ENCODE measurements at regions not wholly inside any gene's neighbourhood (a gene's known extent, or its start where the extent isn't known, plus 50 kb on each side); places are given as distances from the start of the nearest gene placed in this dataset.
"Not testable (repeated sequence)": the region's sequence is repeated elsewhere in the genome, so short reads cannot be mapped to it uniquely, and the experiment has no call there.

GRCh38 chr16:75780669-75781068 lies 54.4 kb upstream of the CPHXL start:
- DNase-seq = no peak

- no peak for DNase-seq
Observed at GRCh38 chr16:75781683-75782343, 55.5 kb upstream of the CPHXL start.

- no peak for DNase-seq
Observed at GRCh38 chr16:75787440-75787839, 61.1 kb upstream of the CPHXL start.

DNA sequence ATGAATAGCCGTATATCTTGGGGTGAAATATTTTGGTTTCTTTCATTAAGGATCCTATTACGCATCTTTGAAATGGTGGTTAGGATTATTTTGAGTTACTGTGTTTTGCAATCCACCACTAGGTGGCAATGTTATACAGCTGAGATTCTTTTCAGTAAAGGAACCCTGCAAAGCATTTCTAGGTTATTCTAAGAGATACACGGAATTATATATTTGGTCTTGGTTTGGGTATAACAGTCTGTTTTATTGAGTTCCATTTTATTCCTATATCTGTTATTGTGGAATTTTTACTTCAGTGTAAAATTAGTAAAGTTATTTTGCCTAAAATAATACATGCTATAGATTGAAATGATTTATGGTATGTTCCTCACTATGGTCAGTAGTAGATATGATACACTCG lies 62.9 kb upstream of the CPHXL start:
- peak; percentile 23 for DNase-seq

GRCh38 chr16:75792771-75793492 lies 66.6 kb upstream of the CPHXL start:
- DNase-seq = no peak

- DNase-seq = no peak
Observed at GRCh38 chr16:75793641-75794040, 67.4 kb upstream of the CPHXL start.

DNA sequence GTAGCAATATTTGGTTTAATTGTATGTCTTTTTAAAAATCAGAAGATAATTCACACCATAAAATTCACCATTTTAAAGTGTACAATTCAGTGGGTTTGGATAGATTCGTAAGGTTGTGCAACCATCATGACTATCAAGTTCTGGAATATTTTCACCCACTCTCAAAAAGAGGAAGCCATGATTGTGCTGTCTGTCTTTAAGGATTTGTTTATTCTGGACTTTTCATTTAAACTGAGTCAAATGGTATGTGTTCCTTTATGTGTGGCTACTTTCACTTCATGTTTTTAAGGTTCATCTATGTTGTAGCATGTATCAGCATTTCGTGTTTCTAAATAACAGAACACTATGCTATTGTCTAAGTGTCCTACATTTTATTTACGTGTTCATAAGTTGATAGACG lies 68.1 kb upstream of the CPHXL start:
- DNase-seq = no peak

DNA sequence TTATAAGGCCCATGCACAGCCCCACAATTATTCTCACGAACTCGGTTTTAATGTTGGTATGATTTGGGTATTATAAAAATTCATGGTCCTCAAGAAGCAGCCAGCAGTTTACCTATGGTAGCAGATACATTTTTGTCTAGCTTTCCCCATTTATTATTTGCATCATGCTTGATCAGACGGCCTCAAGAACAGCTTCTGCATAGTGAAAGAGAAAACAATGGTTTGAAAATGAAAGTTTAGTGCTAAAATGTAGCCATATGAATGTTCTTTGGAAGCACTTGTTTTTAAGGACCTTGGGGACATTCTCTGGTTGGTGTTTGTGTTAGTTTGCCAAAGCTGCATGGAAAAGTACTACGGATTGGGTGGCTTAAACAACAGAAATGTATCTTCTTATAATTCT lies 72.4 kb upstream of the CPHXL start:
- DNase-seq = no peak

DNA sequence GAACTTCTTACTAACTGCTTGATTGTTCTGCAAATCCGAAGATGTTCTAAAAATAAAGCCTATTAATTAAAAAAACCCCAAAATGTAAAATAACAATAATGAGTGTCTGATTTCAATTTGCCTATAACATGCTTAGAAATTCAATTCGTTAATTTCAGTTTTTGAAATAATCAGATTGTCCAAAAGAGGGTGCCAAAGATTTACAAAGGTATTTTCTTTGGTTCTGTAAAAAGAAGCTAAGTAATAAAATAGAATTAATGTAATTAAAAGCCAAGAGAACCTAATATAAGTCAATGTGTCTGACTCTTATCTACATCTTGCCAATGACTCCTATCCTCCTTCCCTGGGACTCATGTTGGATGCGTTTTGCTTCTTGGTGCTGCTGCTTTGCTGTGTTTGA lies 75.0 kb upstream of the CPHXL start:
- no peak for DNase-seq

DNA sequence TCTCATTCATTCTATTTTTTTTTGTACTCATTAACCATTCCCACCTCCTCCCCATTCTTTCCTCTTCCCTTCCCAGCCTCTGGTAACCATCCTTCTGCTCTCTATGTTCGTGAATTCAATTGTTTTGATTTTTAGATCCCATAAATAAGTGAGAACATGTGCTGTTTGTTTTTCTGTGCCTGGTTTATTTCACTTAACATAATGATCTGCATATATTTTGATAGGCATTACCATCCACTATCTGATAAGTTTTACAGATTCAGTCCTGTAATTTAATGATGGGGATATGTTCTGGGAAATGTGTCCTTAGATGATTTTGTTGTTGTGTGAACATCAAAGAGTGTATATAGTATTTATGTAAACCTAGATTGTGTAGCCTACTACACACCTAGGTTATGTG lies 77.5 kb upstream of the CPHXL start:
- DNase-seq = no peak

DNA sequence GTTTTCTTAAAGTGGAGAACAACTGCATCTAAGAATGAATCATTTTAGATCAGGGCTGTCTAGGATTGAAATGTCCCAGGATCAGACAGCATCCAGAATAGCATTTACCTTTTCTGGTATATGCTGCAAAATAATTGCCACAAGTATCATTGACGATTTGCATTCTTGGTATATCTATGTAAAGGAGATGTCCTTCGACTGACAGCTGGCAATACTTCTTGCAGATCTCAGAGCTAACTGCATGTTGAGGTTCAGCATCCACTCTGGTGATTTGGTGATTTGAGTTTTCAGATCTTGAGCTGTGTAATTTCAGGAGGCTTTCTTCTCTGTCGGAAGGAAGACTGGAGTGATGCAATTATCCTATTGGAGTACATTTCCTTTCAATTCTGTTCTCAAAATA lies 78.1 kb upstream of the CPHXL start:
- DNase-seq = no peak

- no peak for DNase-seq
Observed at GRCh38 chr16:75805946-75806345, 79.7 kb upstream of the CPHXL start.

DNA sequence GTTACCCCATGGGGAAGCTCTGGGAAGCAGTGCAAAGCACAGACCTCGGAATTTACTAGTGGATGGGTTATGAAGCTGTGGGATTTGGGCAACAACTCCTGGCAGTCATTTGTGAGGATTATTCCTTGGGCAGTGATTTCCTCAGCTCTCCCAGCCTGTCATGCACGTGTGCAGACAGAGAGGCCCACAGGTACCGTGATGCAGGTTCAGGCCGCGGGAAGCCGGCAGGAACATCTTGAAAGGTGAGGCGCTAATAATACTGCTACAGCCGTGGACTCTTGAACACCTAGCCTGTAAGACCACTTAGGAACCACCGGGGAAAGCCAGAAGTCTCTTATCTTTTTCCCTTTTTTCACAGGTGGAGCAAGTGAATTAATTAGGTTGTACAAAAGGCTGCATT lies 80.2 kb upstream of the CPHXL start:
- DNase-seq = no peak

- DNase-seq = no peak
Observed at GRCh38 chr16:75810342-75810741, 84.1 kb upstream of the CPHXL start.

DNA sequence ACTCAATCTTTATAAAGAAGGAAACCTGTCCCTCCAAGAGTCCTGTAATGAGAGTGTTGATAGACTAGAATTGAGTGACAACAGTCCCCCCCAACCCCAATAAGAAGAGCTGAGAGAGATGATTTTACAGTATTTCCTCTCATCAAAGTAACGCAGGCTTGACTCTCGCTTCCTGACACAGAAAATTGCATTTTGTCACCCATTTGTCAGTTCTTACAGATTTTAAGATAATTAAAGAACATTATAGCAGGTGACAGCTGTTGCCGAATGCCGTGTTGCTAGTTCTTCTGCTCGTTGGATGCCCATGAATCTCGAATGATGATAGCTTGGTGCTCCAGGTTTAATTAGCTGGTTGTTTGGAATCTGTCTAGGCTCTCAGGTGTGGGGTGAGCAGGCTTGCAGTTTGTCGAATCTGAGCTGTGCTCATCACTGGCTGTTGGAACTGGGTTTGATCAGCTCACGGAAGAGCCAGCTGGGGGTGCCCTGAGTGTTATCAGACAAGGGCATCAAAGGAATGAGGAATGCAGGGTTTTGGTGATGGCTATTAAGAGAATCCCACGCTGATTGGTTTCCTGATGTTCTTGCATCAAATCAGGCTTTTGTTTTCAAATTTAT lies 84.8 kb upstream of the CPHXL start:
- DNase-seq = no peak

GRCh38 chr16:75818491-75818890 lies 92.2 kb upstream of the CPHXL start:
- no peak for DNase-seq

DNA sequence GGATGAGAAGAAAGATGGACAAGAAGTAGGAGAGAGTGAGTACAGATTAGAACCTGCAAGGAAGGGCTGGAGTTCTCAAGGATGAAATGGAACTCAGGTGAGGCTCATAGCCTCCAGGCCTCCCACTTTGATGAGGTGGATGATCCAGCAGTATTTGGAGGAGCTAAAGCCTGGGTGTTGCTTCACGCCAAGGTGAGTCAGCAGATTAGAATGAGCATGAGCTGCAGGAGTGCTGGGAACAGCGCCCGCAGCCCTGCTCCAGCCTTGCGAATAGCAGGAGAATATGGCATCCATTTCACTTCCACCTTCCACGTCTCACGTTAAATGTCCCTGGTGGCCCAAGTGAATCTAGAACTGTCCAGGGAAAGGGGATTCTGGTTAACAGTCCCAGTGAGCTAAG lies 94.4 kb upstream of the CPHXL start:
- no peak for DNase-seq

GRCh38 chr16:75821117-75821516 lies 94.8 kb upstream of the CPHXL start:
- no peak for DNase-seq

DNA sequence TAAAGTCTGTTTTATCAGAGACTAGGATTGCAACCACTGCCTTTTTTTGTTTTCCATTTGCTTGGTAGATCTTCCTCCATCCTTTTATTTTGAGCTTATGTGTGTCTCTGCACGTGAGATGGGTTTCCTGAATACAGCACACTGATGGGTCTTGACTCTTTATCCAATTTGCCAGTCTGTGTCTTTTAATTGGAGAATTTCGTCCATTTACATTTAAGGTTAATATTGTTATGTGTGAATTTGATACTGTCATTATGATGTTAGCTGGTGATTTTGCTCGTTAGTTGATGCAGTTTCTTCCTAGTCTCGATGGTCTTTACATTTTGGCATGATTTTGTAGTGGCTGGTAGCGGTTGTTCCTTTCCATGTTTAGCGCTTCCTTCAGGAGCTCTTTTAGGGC lies 99.5 kb upstream of the CPHXL start:
- not testable (repeated sequence) for DNase-seq

DNA sequence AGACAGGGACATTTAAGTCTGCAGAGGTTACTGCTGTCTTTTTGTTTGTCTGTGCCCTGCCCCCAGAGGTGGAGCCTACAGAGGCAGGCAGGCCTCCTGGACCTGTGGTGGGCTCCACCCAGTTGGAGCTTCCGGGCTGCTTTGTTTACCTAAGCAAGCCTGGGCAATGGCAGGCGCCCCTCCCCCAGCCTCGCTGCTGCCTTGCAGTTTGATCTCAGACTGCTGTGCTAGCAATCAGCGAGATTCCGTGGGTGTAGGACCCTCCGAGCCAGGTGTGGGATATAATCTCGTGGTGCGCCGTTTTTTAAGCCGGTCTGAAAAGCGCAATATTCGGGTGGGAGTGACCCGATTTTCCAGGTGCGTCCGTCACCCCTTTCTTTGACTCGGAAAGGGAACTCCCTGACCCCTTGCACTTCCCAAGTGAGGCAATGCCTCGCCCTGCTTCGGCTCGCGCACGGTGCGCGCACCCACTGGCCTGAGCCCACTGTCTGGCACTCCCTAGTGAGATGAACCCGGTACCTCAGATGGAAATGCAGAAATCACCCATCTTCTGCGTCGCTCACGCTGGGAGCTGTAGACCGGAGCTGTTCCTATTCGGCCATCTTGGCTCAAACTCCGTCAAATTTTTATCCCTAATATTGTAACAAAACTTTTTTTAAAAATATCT lies 101.2 kb upstream of the CPHXL start:
- not testable (repeated sequence) for DNase-seq

GRCh38 chr16:75833385-75833784 lies 107.1 kb upstream of the CPHXL start:
- DNase-seq = not testable (repeated sequence)

DNA sequence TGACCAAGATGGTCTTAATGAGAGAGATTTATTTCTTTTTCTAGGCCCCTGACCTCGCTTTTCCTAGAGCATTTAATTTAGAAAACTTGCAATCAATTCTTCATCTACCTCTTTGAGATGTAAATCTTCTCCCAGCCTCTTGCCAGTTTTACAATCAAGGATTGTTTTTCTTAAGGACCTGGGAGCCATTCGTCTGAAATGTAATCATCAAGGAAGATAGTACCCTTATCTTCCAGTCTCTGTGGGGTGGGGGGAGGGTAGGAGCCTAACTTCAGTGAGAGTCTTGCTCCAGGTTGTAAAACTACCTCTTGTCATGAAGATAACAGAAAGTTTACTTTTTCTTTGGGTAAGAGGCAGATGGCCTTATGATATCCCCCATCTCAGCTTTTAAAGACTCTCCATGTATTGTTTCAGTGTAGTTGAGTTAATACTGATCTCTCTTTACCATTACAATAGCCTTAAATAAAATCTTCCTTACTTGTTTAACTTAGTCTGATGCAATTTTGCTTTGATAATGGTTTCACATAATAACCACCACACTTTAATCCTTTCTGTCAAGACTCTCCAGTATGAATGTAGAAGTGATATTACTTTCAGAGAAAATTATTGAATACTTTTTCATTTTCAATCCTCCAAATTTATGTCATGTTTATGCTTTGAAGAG lies 110.2 kb upstream of the CPHXL start:
- no peak for DNase-seq

- DNase-seq = no peak
Observed at GRCh38 chr16:75837264-75837663, 111.0 kb upstream of the CPHXL start.
